Ectodermal cell (in vitro differentiated cells): ENCODE measurements at regions not wholly inside any gene's neighbourhood (a gene's known extent, or its start where the extent isn't known, plus 50 kb on each side); places are given as distances from the start of the nearest gene placed in this dataset.

ENCODE experiments used
- H3K27ac ChIP-seq: 2 replicates; pipeline ENCODE4 v1.7.0; 2013; ENCODE audit warnings: mild to moderate bottlenecking, low read depth, low read length; ENCODE audit not compliant: insufficient read depth, poor library complexity, severe bottlenecking
- H3K27me3 ChIP-seq: 2 replicates; pipeline ENCODE4 v1.7.0; 2013; ENCODE audit warnings: mild to moderate bottlenecking, low read length; ENCODE audit not compliant: insufficient read depth, control insufficient read depth, poor library complexity, severe bottlenecking
- H3K36me3 ChIP-seq: one replicate; pipeline ENCODE4 v1.7.0; 2013; ENCODE audit warnings: low read length; ENCODE audit not compliant: control insufficient read depth, insufficient read depth
- H3K4me1 ChIP-seq: one replicate; pipeline ENCODE4 v1.7.0; 2013; ENCODE audit warnings: low read length; ENCODE audit not compliant: control insufficient read depth, insufficient read depth
- H3K4me3 ChIP-seq: 2 replicates; pipeline ENCODE4 v1.7.0; 2013; ENCODE audit warnings: low read depth, low read length, control low read depth; ENCODE audit not compliant: insufficient read depth
- H3K9me3 ChIP-seq: 2 replicates; pipeline ENCODE4 v1.7.0; 2013; ENCODE audit warnings: mild to moderate bottlenecking, low read length, moderate library complexity; ENCODE audit not compliant: control insufficient read depth
- WGBS, 2 experiments: methylation state at CpG; one replicate each; pipeline ENCODE4 v1.1.7; 2013; ENCODE audit warnings: missing lambda C conversion rate in 2 of 2; 5-methylcytosine and 5-hydroxymethylcytosine counted together

GRCh38 chr11:110019675-110020074 is 73.5 kb upstream of the ZC3H12C start:
- WGBS, 2 experiments: 91 to 93% methylated on average over 3 of the region's 3 CpGs
- Histone ChIP-seq H3K9me3 (no peaks in the 10 kb centered on the region), H3K4me3 (no peak overlapping the region), H3K36me3 (no peaks in the 10 kb centered on the region), H3K4me1 (no peaks in the 10 kb centered on the region), H3K27ac (no peak overlapping the region), H3K27me3 (no peaks in the 10 kb centered on the region)

- WGBS, 2 experiments: 94 to 100% methylated on average over 1 of the region's 1 CpG
- no peaks in the 10 kb centered on the region for H3K36me3 ChIP-seq
- no peaks in the 10 kb centered on the region for H3K9me3 ChIP-seq
- H3K4me1 ChIP-seq: no peaks in the 10 kb centered on the region
- H3K4me3 ChIP-seq: no peak overlapping the region
- no peaks in the 10 kb centered on the region for H3K27me3 ChIP-seq
- H3K27ac ChIP-seq: no peak overlapping the region
Measured at GRCh38 chr11:110022548-110022947, 70.6 kb upstream of the ZC3H12C start.

- Histone ChIP-seq H3K36me3 (no peaks in the 10 kb centered on the region), H3K27ac (no peak overlapping the region), H3K4me1 (no peaks in the 10 kb centered on the region), H3K9me3 (no peaks in the 10 kb centered on the region), H3K27me3 (no peaks in the 10 kb centered on the region), H3K4me3 (no peak overlapping the region)
Measured at GRCh38 chr11:110023711-110024110, 69.5 kb upstream of the ZC3H12C start.

- no peaks in the 10 kb centered on the region for H3K9me3 ChIP-seq
- H3K27me3 ChIP-seq: no peaks in the 10 kb centered on the region
- H3K27ac ChIP-seq: no peak overlapping the region
- no peak overlapping the region for H3K4me3 ChIP-seq
- 87 to 88% methylated on average over 2 of the region's 2 CpGs for WGBS, 2 experiments
- no peaks in the 10 kb centered on the region for H3K4me1 ChIP-seq
- no peaks in the 10 kb centered on the region for H3K36me3 ChIP-seq
Measured at GRCh38 chr11:110026858-110027626, 66.2 kb upstream of the ZC3H12C start.

- no peaks in the 10 kb centered on the region for H3K9me3 ChIP-seq
- H3K36me3 ChIP-seq: no peaks in the 10 kb centered on the region
- no peak overlapping the region for H3K27ac ChIP-seq
- 92 to 95% methylated on average over 2 to 4 of the region's 4 CpGs for WGBS, 2 experiments
- H3K4me1 ChIP-seq: no peaks in the 10 kb centered on the region
- H3K4me3 ChIP-seq: no peak overlapping the region
- no peaks in the 10 kb centered on the region for H3K27me3 ChIP-seq
Measured at GRCh38 chr11:110027627-110028371, 65.4 kb upstream of the ZC3H12C start.

- Histone ChIP-seq H3K4me3 (no peak overlapping the region), H3K4me1 (no peaks in the 10 kb centered on the region), H3K36me3 (no peaks in the 10 kb centered on the region), H3K9me3 (no peaks in the 10 kb centered on the region), H3K27ac (no peak overlapping the region), H3K27me3 (no peaks in the 10 kb centered on the region)
- WGBS, 2 experiments: 88 to 92% methylated on average over 2 of the region's 2 CpGs
Measured at GRCh38 chr11:110028921-110029320, 64.3 kb upstream of the ZC3H12C start.

- Histone ChIP-seq H3K4me3 (no peak overlapping the region), H3K27me3 (no peaks in the 10 kb centered on the region), H3K27ac (no peak overlapping the region), H3K36me3 (no peaks in the 10 kb centered on the region), H3K4me1 (no peaks in the 10 kb centered on the region), H3K9me3 (no peaks in the 10 kb centered on the region)
- WGBS, 2 experiments: 93 to 97% methylated on average over 6 of the region's 6 CpGs
Measured at GRCh38 chr11:110029714-110030113, 63.5 kb upstream of the ZC3H12C start.

- Histone ChIP-seq H3K27ac (no peak overlapping the region), H3K27me3 (no peaks in the 10 kb centered on the region), H3K4me1 (no peaks in the 10 kb centered on the region), H3K36me3 (no peaks in the 10 kb centered on the region), H3K4me3 (no peak overlapping the region), H3K9me3 (no peaks in the 10 kb centered on the region)
- WGBS, 2 experiments: 93 to 96% methylated on average over 2 of the region's 2 CpGs
Measured at GRCh38 chr11:110031171-110031570, 62.0 kb upstream of the ZC3H12C start.

- no peak overlapping the region for H3K27ac ChIP-seq
- no peaks in the 10 kb centered on the region for H3K36me3 ChIP-seq
- no peaks in the 10 kb centered on the region for H3K9me3 ChIP-seq
- H3K27me3 ChIP-seq: no peaks in the 10 kb centered on the region
- no peaks in the 10 kb centered on the region for H3K4me1 ChIP-seq
- WGBS, 2 experiments: 72 to 76% methylated on average over 5 of the region's 5 CpGs
- no peak overlapping the region for H3K4me3 ChIP-seq
Measured at GRCh38 chr11:110032259-110032658, 60.9 kb upstream of the ZC3H12C start.

- Histone ChIP-seq H3K4me1 (no peaks in the 10 kb centered on the region), H3K27me3 (no peaks in the 10 kb centered on the region), H3K9me3 (no peaks in the 10 kb centered on the region), H3K4me3 (no peak overlapping the region), H3K27ac (peak overlapping the region; percentile 22), H3K36me3 (no peaks in the 10 kb centered on the region)
- WGBS, 2 experiments: 96 to 97% methylated on average over 1 of the region's 1 CpG
Measured at GRCh38 chr11:110032957-110033570, 60.1 kb upstream of the ZC3H12C start.
